GM12891 (cell line): ENCODE measurements at regions not wholly inside any gene's neighbourhood (a gene's known extent, or its start where the extent isn't known, plus 50 kb on each side); places are given as distances from the start of the nearest gene placed in this dataset.

Experiments used
- DNase-seq: peaks from one replicate; pipeline ENCODE4 v3.0.0; 2011; ENCODE audit warnings: low spot score; ENCODE audit not compliant: insufficient read length
- FAIRE-seq: peaks from 2 replicates; lab custom pipeline; 2011; peaks lifted over from hg19 to GRCh38; lab: Jason Lieb, UNC
- PAX5 ChIP-seq: IDR thresholded peaks from 2 replicates; pipeline ENCODE4 v1.6.1; 2011; ENCODE audit warnings: low read length, moderate library complexity, mild to moderate bottlenecking; ENCODE audit not compliant: insufficient read depth, severe bottlenecking
- POLR2A ChIP-seq: IDR thresholded peaks from 2 replicates; pipeline ENCODE4 v1.6.1; 2011; ENCODE audit warnings: low read depth, low read length, control low read depth
- POLR2AphosphoS5 ChIP-seq: IDR thresholded peaks from 2 replicates; pipeline ENCODE4 v1.6.1; 2011; ENCODE audit warnings: low read depth, low read length, control low read depth
- POU2F2 ChIP-seq: IDR thresholded peaks from 2 replicates; pipeline ENCODE4 v1.6.1; 2011; ENCODE audit warnings: low read depth, mild to moderate bottlenecking, control low read depth, low read length, moderate library complexity
- SPI1 ChIP-seq: IDR thresholded peaks from 2 replicates; pipeline ENCODE4 v1.6.1; 2011; ENCODE audit warnings: low read depth, low read length, control low read depth
- TAF1 ChIP-seq: IDR thresholded peaks from 2 replicates; pipeline ENCODE4 v1.6.1; 2011; ENCODE audit warnings: low read depth, low read length, control low read depth

GRCh38 chr6:145454006-145454405 lies 281.3 kb downstream of the EPM2A start:
- TF ChIP-seq POU2F2 (no peak), SPI1 (no peak), POLR2AphosphoS5 (no peak), PAX5 (no peak), POLR2A (no peak), TAF1 (no peak)
- FAIRE-seq (no peak), DNase-seq (no peak)

- FAIRE-seq (no peak), DNase-seq (no peak)
- TF ChIP-seq PAX5 (no peak), SPI1 (no peak), TAF1 (no peak), POLR2A (no peak), POU2F2 (no peak), POLR2AphosphoS5 (no peak)
Measured at GRCh38 chr6:145457556-145457955, 277.8 kb downstream of the EPM2A start.

GRCh38 chr6:145468534-145468933 lies 266.8 kb downstream of the EPM2A start:
- no peak for TF ChIP-seq SPI1
- TF ChIP-seq POU2F2: no peak
- TF ChIP-seq POLR2AphosphoS5: no peak
- TF ChIP-seq PAX5: no peak
- FAIRE-seq (no peak), DNase-seq (no peak)

GRCh38 chr6:145469021-145469420 lies 266.3 kb downstream of the EPM2A start:
- DNase-seq: no peak
- no peak for TF ChIP-seq SPI1
- TF ChIP-seq POLR2A: no peak
- TF ChIP-seq POLR2AphosphoS5: no peak
- no peak for TF ChIP-seq PAX5
- no peak for FAIRE-seq

GRCh38 chr6:145475794-145476396 lies 259.4 kb downstream of the EPM2A start:
- no peak for DNase-seq
- TF ChIP-seq TAF1: no peak
- no peak for TF ChIP-seq POLR2AphosphoS5
- TF ChIP-seq SPI1: no peak
- no peak for TF ChIP-seq PAX5
- no peak for TF ChIP-seq POLR2A
- TF ChIP-seq POU2F2: no peak
- FAIRE-seq: no peak

- TF ChIP-seq POU2F2: no peak
- no peak for TF ChIP-seq TAF1
- TF ChIP-seq SPI1: no peak
- TF ChIP-seq PAX5: no peak
- no peak for TF ChIP-seq POLR2A
- no peak for TF ChIP-seq POLR2AphosphoS5
- FAIRE-seq (no peak), DNase-seq (no peak)
Measured at GRCh38 chr6:145480024-145480423, 255.3 kb downstream of the EPM2A start.

GRCh38 chr6:145483191-145483996 lies 251.9 kb downstream of the EPM2A start:
- DNase-seq: no peak
- TF ChIP-seq SPI1: no peak
- TF ChIP-seq PAX5: no peak
- no peak for TF ChIP-seq POLR2AphosphoS5
- TF ChIP-seq POU2F2: no peak
- no peak for TF ChIP-seq TAF1
- TF ChIP-seq POLR2A: no peak
- no peak for FAIRE-seq

- TF ChIP-seq SPI1 (no peak), POLR2A (no peak), POLR2AphosphoS5 (no peak), TAF1 (no peak), POU2F2 (no peak), PAX5 (no peak)
- DNase-seq: no peak
- no peak for FAIRE-seq
Measured at GRCh38 chr6:145485288-145485687, 250.0 kb downstream of the EPM2A start.

GRCh38 chr6:145486306-145486705 lies 249.0 kb downstream of the EPM2A start:
- no peak for FAIRE-seq
- DNase-seq: no peak
- TF ChIP-seq POLR2AphosphoS5: no peak
- no peak for TF ChIP-seq TAF1
- no peak for TF ChIP-seq POLR2A
- TF ChIP-seq POU2F2: no peak
- TF ChIP-seq PAX5: no peak
- no peak for TF ChIP-seq SPI1

- no peak for FAIRE-seq
- DNase-seq: no peak
- TF ChIP-seq SPI1: no peak
- TF ChIP-seq POU2F2: no peak
- no peak for TF ChIP-seq PAX5
- TF ChIP-seq POLR2AphosphoS5: no peak
- TF ChIP-seq TAF1: no peak
- no peak for TF ChIP-seq POLR2A
Measured at GRCh38 chr6:145489583-145489982, 245.7 kb downstream of the EPM2A start.
